OCI-LY3 (cell line): ENCODE measurements at regions not wholly inside any gene's neighbourhood (a gene's known extent, or its start where the extent isn't known, plus 50 kb on each side); places are given as distances from the start of the nearest gene placed in this dataset.

Source experiments
- CTCF ChIP-seq: fragments of 200-600, 300-600 bp; sonication (generic); IDR thresholded peaks from 2 replicates; pipeline ENCODE4 v1.5.1; 2014; ENCODE audit warnings: antibody characterized with exemption, low read length, low read depth
- EZH2phosphoT487 ChIP-seq: fragments of 200-600 bp; shearing (Covaris generic); IDR thresholded peaks from 2 replicates; pipeline ENCODE4 v1.6.1; 2018; ENCODE audit warnings: antibody characterized with exemption, mixed run types, low read depth

GRCh38 chr5:6822068-6822467 lies 108.8 kb downstream of the TENT4A start:
- no peak for TF ChIP-seq CTCF
- TF ChIP-seq EZH2phosphoT487, result no peak
